Activated CD4-positive, alpha-beta T cell treated with anti-CD3 and anti-CD28 coated beads, Interleukin-2, amount 50 U/mL, for 16 hours (primary cell): ENCODE measurements at regions not wholly inside any gene's neighbourhood (a gene's known extent, or its start where the extent isn't known, plus 50 kb on each side); places are given as distances from the start of the nearest gene placed in this dataset.
"Not testable (repeated sequence)": the region's sequence is repeated elsewhere in the genome, so short reads cannot be mapped to it uniquely, and the experiment has no call there.

Source experiments
- DNase-seq: peaks from one replicate; pipeline ENCODE4 v3.0.0-alpha.2; 2020

GRCh38 chr19:29006057-29006735 is 206.8 kb downstream of the UQCRFS1 start:
- no peak for DNase-seq

- DNase-seq = no peak
These were observed 208.2 kb downstream of the UQCRFS1 start for GRCh38 chr19:29004796-29005195.

- no peak for DNase-seq
These were observed 209.1 kb downstream of the UQCRFS1 start for GRCh38 chr19:29003641-29004409.

- DNase-seq = no peak
These were observed 210.6 kb downstream of the UQCRFS1 start for GRCh38 chr19:29002336-29002735.

- DNase-seq = no peak
These were observed 211.2 kb downstream of the UQCRFS1 start for GRCh38 chr19:29001597-29002245.

GRCh38 chr19:29001141-29001581 is 211.8 kb downstream of the UQCRFS1 start:
- no peak for DNase-seq

- no peak for DNase-seq
These were observed 213.1 kb downstream of the UQCRFS1 start for GRCh38 chr19:28999724-29000433.

GRCh38 chr19:28998974-28999373 is 214.0 kb downstream of the UQCRFS1 start:
- no peak for DNase-seq

GRCh38 chr19:28997866-28998265 is 215.1 kb downstream of the UQCRFS1 start:
- not testable (repeated sequence) for DNase-seq

- DNase-seq = no peak
These were observed 222.4 kb downstream of the UQCRFS1 start for GRCh38 chr19:28990522-28990921.

GRCh38 chr19:28989739-28990138 is 223.2 kb downstream of the UQCRFS1 start:
- DNase-seq = no peak

GRCh38 chr19:28988066-28988465 is 224.9 kb downstream of the UQCRFS1 start:
- DNase-seq = no peak

- no peak for DNase-seq
These were observed 225.8 kb downstream of the UQCRFS1 start for GRCh38 chr19:28987177-28987576.

- no peak for DNase-seq
These were observed 227.8 kb downstream of the UQCRFS1 start for GRCh38 chr19:28985201-28985600.

- no peak for DNase-seq
These were observed 228.6 kb downstream of the UQCRFS1 start for GRCh38 chr19:28984315-28984714.

- DNase-seq = no peak
These were observed 229.5 kb downstream of the UQCRFS1 start for GRCh38 chr19:28983430-28983829.

- DNase-seq = no peak
These were observed 231.0 kb downstream of the UQCRFS1 start for GRCh38 chr19:28981994-28982393.

- DNase-seq = no peak
These were observed 231.4 kb downstream of the UQCRFS1 start for GRCh38 chr19:28981518-28981917.

- no peak for DNase-seq
These were observed 232.6 kb downstream of the UQCRFS1 start for GRCh38 chr19:28980236-28980868.

GRCh38 chr19:28977826-28978225 is 235.1 kb downstream of the UQCRFS1 start:
- DNase-seq = no peak

GRCh38 chr19:28972058-28972852 is 240.7 kb downstream of the UQCRFS1 start:
- no peak for DNase-seq

GRCh38 chr19:28971513-28971912 is 241.4 kb downstream of the UQCRFS1 start:
- no peak for DNase-seq
